ENCODE measurements at regions not wholly inside any gene's neighbourhood (a gene's known extent, or its start where the extent isn't known, plus 50 kb on each side); places are given as distances from the start of the nearest gene placed in this dataset.

DNA sequence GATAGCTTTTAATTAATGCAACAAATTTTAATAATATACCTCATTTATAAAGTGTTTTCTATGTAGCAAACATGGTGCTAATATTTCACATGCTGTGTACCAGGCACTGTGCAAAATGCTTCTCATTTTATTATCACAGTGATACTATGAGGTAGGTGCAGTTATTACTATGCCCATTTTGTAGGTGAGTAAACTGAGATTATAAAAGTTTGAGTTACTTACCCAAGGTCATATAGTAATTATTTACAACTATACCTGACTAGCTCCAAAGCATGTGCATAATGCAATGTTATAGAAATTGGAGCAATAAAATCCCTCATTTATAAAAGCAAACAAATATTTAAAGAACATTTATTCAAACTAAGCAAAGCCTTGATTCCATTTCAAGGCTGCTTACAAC lies 54.5 kb upstream of the DCBLD2 start:
- CTCF ChIA-PET = no interaction called here
- H3K27ac Mint-ChIP-seq = no peak overlapping the region
- no peak for DNase-seq
- no peaks in the 10 kb centered on the region for H3K9me3 Mint-ChIP-seq
- no peaks in the 10 kb centered on the region for H3K4me1 Mint-ChIP-seq (ENCODE audit: low read depth)
- no peaks in the 10 kb centered on the region for H3K36me3 Mint-ChIP-seq (ENCODE audit: low read depth)
- intact Hi-C loops (cut with micrococcal nuclease) = no loop called here
- H3K27me3 Mint-ChIP-seq (ENCODE audit: low read depth) = peaks cover 12% of the 10 kb centered on the region
- no peak overlapping the region for H3K4me3 Mint-ChIP-seq

DNA sequence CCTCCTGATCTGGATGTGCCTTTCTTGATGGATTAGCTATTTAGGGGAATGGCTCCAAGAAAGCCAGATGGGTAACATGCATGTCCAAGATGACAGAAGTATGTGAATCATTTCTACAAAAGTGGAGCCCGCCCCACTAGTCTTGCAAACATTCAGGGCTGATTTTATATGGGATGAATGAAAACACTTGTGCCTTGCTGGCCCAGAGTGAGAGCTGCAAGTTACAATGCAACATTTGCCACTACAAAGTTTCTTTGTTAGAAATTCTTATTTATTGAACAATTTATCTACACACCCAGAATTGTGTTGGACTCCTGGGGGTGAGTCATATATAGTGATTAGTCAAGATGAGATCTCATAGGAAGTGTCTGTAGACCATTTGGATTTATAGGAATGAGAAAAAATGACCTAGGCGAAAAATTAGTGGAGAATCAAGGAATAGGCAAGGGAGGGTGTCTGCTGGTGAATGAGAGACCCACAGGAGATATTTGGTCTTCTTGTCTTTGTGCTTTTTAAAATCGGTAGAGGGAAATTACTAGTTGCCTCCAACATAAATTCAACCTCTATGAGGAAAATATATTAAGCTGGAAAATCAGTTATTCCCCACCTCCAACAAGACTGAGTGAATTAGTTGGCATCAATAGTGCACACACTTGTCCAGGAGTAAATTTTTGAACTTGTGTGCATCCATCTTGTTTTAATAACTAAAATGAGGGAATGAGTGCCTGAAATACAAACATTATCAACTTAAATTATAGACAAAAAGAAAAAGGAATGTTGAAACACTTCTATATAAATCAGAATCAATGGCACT lies 53.5 kb upstream of the DCBLD2 start:
- H3K4me1 Mint-ChIP-seq (ENCODE audit: low read depth) = no peaks in the 10 kb centered on the region
- H3K27ac Mint-ChIP-seq = no peak overlapping the region
- CTCF ChIA-PET = no interaction called here
- DNase-seq = no peak
- intact Hi-C loops (cut with micrococcal nuclease) = no loop called here
- H3K27me3 Mint-ChIP-seq (ENCODE audit: low read depth) = peaks cover 15% of the 10 kb centered on the region
- no peaks in the 10 kb centered on the region for H3K36me3 Mint-ChIP-seq (ENCODE audit: low read depth)
- no peak overlapping the region for H3K4me3 Mint-ChIP-seq
- H3K9me3 Mint-ChIP-seq = peaks cover 2% of the 10 kb centered on the region

DNA sequence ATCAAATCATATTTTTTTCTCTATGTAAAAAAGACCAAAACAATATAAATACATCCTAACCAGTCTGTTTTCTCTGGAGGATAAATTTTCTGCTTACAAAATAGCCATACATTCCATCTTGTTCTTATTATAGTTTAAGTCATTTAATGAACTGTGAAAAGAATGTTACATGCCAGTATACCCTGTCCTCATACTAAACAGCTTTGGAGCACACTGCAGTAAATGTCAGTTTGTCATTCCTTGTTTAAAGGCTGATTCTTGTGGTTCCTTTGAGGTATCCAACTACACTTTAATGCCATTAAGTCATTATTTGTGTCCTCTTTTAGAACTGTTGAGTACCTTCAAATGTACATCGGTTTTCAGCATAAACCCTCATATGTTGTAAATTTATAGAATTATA lies 52.7 kb upstream of the DCBLD2 start:
- Mint-ChIP-seq H3K27me3 (ENCODE audit: low read depth) (peaks cover 15% of the 10 kb centered on the region), H3K4me1 (ENCODE audit: low read depth) (no peaks in the 10 kb centered on the region), H3K36me3 (ENCODE audit: low read depth) (no peaks in the 10 kb centered on the region), H3K27ac (no peak overlapping the region), H3K9me3 (peaks cover 2% of the 10 kb centered on the region), H3K4me3 (no peak overlapping the region)
- intact Hi-C loops (cut with micrococcal nuclease) = no loop called here
- DNase-seq = no peak
- CTCF ChIA-PET = no interaction called here

DNA sequence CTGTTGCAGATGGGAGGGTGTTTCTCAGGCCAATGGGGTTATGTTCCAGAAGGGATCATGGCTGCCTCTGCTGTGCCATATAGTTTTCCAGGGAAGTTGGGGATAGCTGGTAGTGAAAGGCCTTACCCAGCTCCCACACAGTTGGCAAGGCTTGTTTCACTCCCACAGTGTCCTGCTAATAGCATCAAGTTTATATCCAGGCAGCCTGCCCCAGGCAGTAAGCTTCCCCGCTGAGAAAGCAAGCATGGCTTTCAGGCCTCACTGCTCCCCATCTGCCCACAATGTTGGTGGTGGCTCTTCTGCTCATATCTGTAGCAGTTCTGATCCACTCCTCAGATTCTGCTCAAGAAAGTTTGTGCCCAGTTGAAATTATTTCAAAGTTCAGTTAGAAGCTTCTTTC lies 50.9 kb upstream of the DCBLD2 start:
- H3K4me1 Mint-ChIP-seq (ENCODE audit: low read depth) = no peaks in the 10 kb centered on the region
- intact Hi-C loops (cut with micrococcal nuclease) = no loop called here
- H3K27me3 Mint-ChIP-seq (ENCODE audit: low read depth) = peaks cover 17% of the 10 kb centered on the region
- H3K27ac Mint-ChIP-seq = no peak overlapping the region
- H3K36me3 Mint-ChIP-seq (ENCODE audit: low read depth) = no peaks in the 10 kb centered on the region
- CTCF ChIA-PET = interaction anchor here (0.6 to 1.6 kb wide), 2 partner anchors 8 to 171 kb away, joined by 4 read pairs; no protein-coding TSS in a partner anchor
- H3K9me3 Mint-ChIP-seq = peaks cover 2% of the 10 kb centered on the region
- DNase-seq = no peak
- no peak overlapping the region for H3K4me3 Mint-ChIP-seq
